IMR-90 (cell line): ENCODE measurements at regions not wholly inside any gene's neighbourhood (a gene's known extent, or its start where the extent isn't known, plus 50 kb on each side); places are given as distances from the start of the nearest gene placed in this dataset.

Source experiments
- ATAC-seq: fragments of 200-7000 bp; cut with Tn5 transposase; 2 replicates; pipeline ENCODE4 v1.9.1; 2020; ENCODE audit warnings: low read depth, mild to moderate bottlenecking, moderate library complexity
- BruUV-seq: library from RNA; stranded (reverse); fragments of 400-500 nt; replicated peaks from 2 replicates; lab custom pipeline; 2021; lab: Mats Ljungman, UMichigan
- CTCF ChIA-PET: fragments of 300-600 bp; formaldehyde crosslinking; extraction: SDS; loops from one replicate; lab custom pipeline; 2021; ENCODE audit warnings: antibody characterized with exemption; lab: Yijun Ruan, JAX
- POLR2A ChIA-PET: fragments of 300-600 bp; sonication (Branson Sonifier 250); formaldehyde crosslinking; loops from one replicate; lab custom pipeline; 2022; ENCODE audit warnings: antibody characterized with exemption; ENCODE audit not compliant: unreplicated experiment; lab: Charles Lee
- DNase-seq: peaks from one replicate; pipeline ENCODE4 v3.0.0; 2013
- H2AFZ ChIP-seq: replicated peaks from 2 replicates; pipeline ENCODE3; 2013; ENCODE audit warnings: low read length, mild to moderate bottlenecking; ENCODE audit not compliant: poor library complexity
- H2AK5ac ChIP-seq: 2 replicates; pipeline ENCODE4 v1.6.1; 2013; ENCODE audit warnings: low read depth, low read length, inconsistent platforms
- H2AK9ac ChIP-seq: replicated peaks from 2 replicates; pipeline ENCODE3; 2013; ENCODE audit warnings: mild to moderate bottlenecking, low read depth, low read length, moderate library complexity; ENCODE audit not compliant: poor library complexity
- H2BK120ac ChIP-seq: 2 replicates; pipeline ENCODE4 v1.6.1; 2013; ENCODE audit warnings: low read depth, low read length, inconsistent platforms
- H2BK15ac ChIP-seq: 3 replicates; pipeline ENCODE4 v1.6.1; 2013; ENCODE audit warnings: low read depth, low read length, inconsistent platforms
- H2BK20ac ChIP-seq: 2 replicates; pipeline ENCODE4 v1.6.1; 2013; ENCODE audit warnings: low read depth, mild to moderate bottlenecking, inconsistent platforms, low read length, moderate library complexity
- H2BK5ac ChIP-seq: 2 replicates; pipeline ENCODE4 v1.6.1; 2013; ENCODE audit warnings: mild to moderate bottlenecking, low read depth, low read length, inconsistent platforms; ENCODE audit not compliant: poor library complexity, severe bottlenecking
- H3K14ac ChIP-seq: replicated peaks from 2 replicates; pipeline ENCODE4 v1.6.1; 2013; ENCODE audit warnings: low read depth, low read length, inconsistent platforms
- H3K18ac ChIP-seq: 2 replicates; pipeline ENCODE4 v1.6.1; 2013; ENCODE audit warnings: low read depth, low read length, control low read depth
- H3K23ac ChIP-seq: 2 replicates; pipeline ENCODE4 v1.6.1; 2013; ENCODE audit warnings: low read depth, low read length, inconsistent platforms
- H3K27ac ChIP-seq: 2 replicates; pipeline ENCODE4 v1.5.1; 2013; ENCODE audit warnings: mild to moderate bottlenecking, control low read depth, low read length; ENCODE audit not compliant: insufficient read depth
- H3K27me3 ChIP-seq: 2 replicates; pipeline ENCODE4 v1.6.1; 2013; ENCODE audit warnings: low read length; ENCODE audit not compliant: control insufficient read depth, insufficient read depth
- H3K36me3 ChIP-seq: 2 replicates; pipeline ENCODE4 v1.6.1; 2013; ENCODE audit warnings: low read length, mixed read lengths; ENCODE audit not compliant: control insufficient read depth, insufficient read depth
- H3K4ac ChIP-seq: 2 replicates; pipeline ENCODE4 v1.6.1; 2013; ENCODE audit warnings: low read depth, low read length, inconsistent platforms
- H3K4me1 ChIP-seq: 2 replicates; pipeline ENCODE4 v1.6.1; 2013; ENCODE audit warnings: low read length, mixed read lengths; ENCODE audit not compliant: control insufficient read depth, insufficient read depth
- H3K4me2 ChIP-seq: 2 replicates; pipeline ENCODE4 v1.6.1; 2013; ENCODE audit warnings: low read depth, mild to moderate bottlenecking, control low read depth, low read length, moderate library complexity
- H3K4me3 ChIP-seq: 2 replicates; pipeline ENCODE4 v1.5.1; 2013; ENCODE audit warnings: low read depth, mild to moderate bottlenecking, control low read depth, low read length, moderate library complexity; ENCODE audit not compliant: insufficient read depth
- H3K56ac ChIP-seq: 2 replicates; pipeline ENCODE4 v1.6.1; 2013; ENCODE audit warnings: low read length, inconsistent platforms; ENCODE audit not compliant: insufficient read depth; ENCODE audit errors: extremely low read depth
- H3K79me1 ChIP-seq, 2 experiments: 2 replicates each; pipeline ENCODE4 v1.6.1; 2013; ENCODE audit warnings: low read length in 2 of 2, inconsistent platforms in 1 of 2, low read depth in 1 of 2
- H3K9ac ChIP-seq: 2 replicates; pipeline ENCODE4 v1.6.1; 2013; ENCODE audit warnings: low read depth, low read length, control low read depth
- H3K9me1 ChIP-seq: 2 replicates; pipeline ENCODE4 v1.6.1; 2013; ENCODE audit warnings: low read length, inconsistent platforms; ENCODE audit not compliant: insufficient read depth
- H3K9me3 ChIP-seq: 2 replicates; pipeline ENCODE4 v1.6.1; 2013; ENCODE audit warnings: low read length; ENCODE audit not compliant: control insufficient read depth, insufficient read depth
- H4K20me1 ChIP-seq: 2 replicates; pipeline ENCODE4 v1.6.1; 2013; ENCODE audit warnings: low read length, inconsistent platforms; ENCODE audit not compliant: insufficient read depth
- H4K5ac ChIP-seq: 2 replicates; pipeline ENCODE4 v1.6.1; 2013; ENCODE audit warnings: mild to moderate bottlenecking, low read depth, low read length, control low read depth
- H4K8ac ChIP-seq, 2 experiments: 2 replicates each; pipeline ENCODE4 v1.6.1; 2013; ENCODE audit warnings: low read depth in 2 of 2, low read length in 2 of 2, control low read depth in 1 of 2, inconsistent platforms in 1 of 2
- H4K91ac ChIP-seq: 2 replicates; pipeline ENCODE4 v1.6.1; 2013; ENCODE audit warnings: low read depth, low read length, inconsistent platforms; ENCODE audit not compliant: insufficient read depth
- BHLHE40 ChIP-seq: fragments of 150-350 bp; IDR thresholded peaks from 2 replicates; pipeline ENCODE4 v1.6.1; 2016; ENCODE audit warnings: mild to moderate bottlenecking, low read depth, low read length
- CEBPB ChIP-seq: IDR thresholded peaks from 2 replicates; pipeline ENCODE4 v1.6.1; 2012; ENCODE audit warnings: low read depth, low read length, improper control_type of control experiment
- CHD1 ChIP-seq: IDR thresholded peaks from 2 replicates; pipeline ENCODE4 v1.6.1; 2012; ENCODE audit warnings: low read depth, low read length, improper control_type of control experiment
- FOS ChIP-seq: fragments of 150-350 bp; IDR thresholded peaks from 2 replicates; pipeline ENCODE4 v1.6.1; 2016; ENCODE audit warnings: low read depth, low read length
- MAFK ChIP-seq: IDR thresholded peaks from 2 replicates; pipeline ENCODE4 v1.6.1; 2012; ENCODE audit warnings: low read depth, low read length, improper control_type of control experiment
- MAZ ChIP-seq: IDR thresholded peaks from 2 replicates; pipeline ENCODE4 v1.6.1; 2012; ENCODE audit warnings: low read depth, mild to moderate bottlenecking, low read length, improper control_type of control experiment, moderate library complexity, borderline replicate concordance
- MXI1 ChIP-seq: IDR thresholded peaks from 2 replicates; pipeline ENCODE4 v1.6.1; 2012; ENCODE audit warnings: low read depth, mild to moderate bottlenecking, low read length, moderate library complexity, borderline replicate concordance
- NFE2L2 ChIP-seq: fragments of 150-350 bp; IDR thresholded peaks from 2 replicates; pipeline ENCODE4 v1.6.1; 2016; ENCODE audit warnings: low read depth, mild to moderate bottlenecking, low read length
- POLR2A ChIP-seq: IDR thresholded peaks from 2 replicates; pipeline ENCODE4 v1.6.1; 2012; ENCODE audit warnings: mild to moderate bottlenecking, low read depth, low read length
- RAD21 ChIP-seq: IDR thresholded peaks from 2 replicates; pipeline ENCODE4 v1.6.1; 2012; ENCODE audit warnings: low read length, improper control_type of control experiment
- RCOR1 ChIP-seq: IDR thresholded peaks from 2 replicates; pipeline ENCODE4 v1.6.1; 2012; ENCODE audit warnings: mild to moderate bottlenecking, low read length, improper control_type of control experiment; ENCODE audit not compliant: insufficient replicate concordance
- RFX5 ChIP-seq: IDR thresholded peaks from 2 replicates; pipeline ENCODE4 v1.8.0; 2012; ENCODE audit warnings: low read depth, mild to moderate bottlenecking, low read length, moderate library complexity
- SMC3 ChIP-seq: fragments of 150-350 bp; IDR thresholded peaks from 2 replicates; pipeline ENCODE4 v1.6.1; 2016; ENCODE audit warnings: low read depth, mild to moderate bottlenecking, antibody characterized with exemption, low read length, moderate library complexity
- WGBS, 2 experiments: methylation state at CpG; one replicate each; pipeline versions ENCODE4 v1.1.5 to v1.1.7; 2013; ENCODE audit warnings: missing lambda C conversion rate in 2 of 2; ENCODE audit not compliant: insufficient read length in 1 of 2; ENCODE audit errors: extremely low coverage in 2 of 2; 5-methylcytosine and 5-hydroxymethylcytosine counted together
- dilution Hi-C: fragments of 300-500 bp; cut with HindIII; formaldehyde crosslinking; loops from one replicate; pipeline ENCODE4 v1.14.3; 2018; ENCODE audit warnings: low sequenced_read_pairs; ENCODE audit not compliant: unreplicated experiment
- in situ Hi-C: fragments of 300-500 bp; cut with MboI; formaldehyde crosslinking; loops from 3 replicates; pipeline ENCODE4 v1.14.3; 2019; ENCODE audit warnings: low sequenced_read_pairs, inconsistent platforms, mixed read lengths
- intact Hi-C: fragments of 100-400 bp; cut with micrococcal nuclease; formaldehyde crosslinking; loops from 2 replicates; pipeline ENCODE4 v1.10.0; 2022
- TF ChIP-seq, protein P1 (sequence below): fragments of 150-350 bp; IDR thresholded peaks from 2 replicates; pipeline ENCODE4 v1.6.1; 2016; ENCODE audit warnings: low read depth, mild to moderate bottlenecking, low read length, moderate library complexity, borderline replicate concordance
- TF ChIP-seq, protein P2 (sequence below): fragments of 150-350 bp; IDR thresholded peaks from 2 replicates; pipeline ENCODE4 v1.6.1; 2017; ENCODE audit warnings: mild to moderate bottlenecking, antibody characterized with exemption, low read length, low read depth
- TF ChIP-seq, protein P3 (sequence below): conservative IDR thresholded peaks from 2 replicates; pipeline ENCODE4 v1.5.1; 2012; ENCODE audit warnings: mild to moderate bottlenecking, low read depth, low read length, improper control_type of control experiment

DNA sequence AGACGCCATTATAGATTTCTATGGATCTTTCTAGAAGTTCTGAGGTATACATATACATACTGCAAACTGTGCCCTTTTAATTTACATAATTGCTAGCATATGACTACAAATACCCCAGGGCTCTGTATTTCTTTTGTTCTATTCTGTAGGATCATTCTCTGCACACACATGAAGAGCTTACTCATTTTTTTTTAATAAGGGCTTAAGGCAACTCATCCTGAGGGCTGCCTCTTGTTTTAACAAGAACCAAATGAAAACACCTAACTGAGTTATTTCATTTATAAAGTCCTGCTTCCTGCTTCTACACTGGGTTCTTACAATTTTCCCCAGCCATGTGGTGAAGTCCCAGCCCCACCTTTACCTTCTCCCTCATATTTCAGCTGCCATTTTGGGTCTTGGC, 390.5 kb downstream of the IRS1 start:
- no peak overlapping the region for H3K23ac ChIP-seq
- no peak overlapping the region for H3K56ac ChIP-seq
- no peaks in the 10 kb centered on the region for H3K36me3 ChIP-seq
- no peak overlapping the region for H2BK120ac ChIP-seq
- no peak overlapping the region for H2AK9ac ChIP-seq
- intact Hi-C loops = loop anchor here (5.0 kb wide), 1 partner anchor 57 kb away; no protein-coding TSS in a partner anchor
- no peak overlapping the region for H2AK5ac ChIP-seq
- ATAC-seq (no peak), DNase-seq (no peak)
- in situ Hi-C loops = no loop called here
- no peak overlapping the region for H3K9ac ChIP-seq
- no peak overlapping the region; the same call in 1 of the 2 replicates for H2BK20ac ChIP-seq
- H3K4me3 ChIP-seq = no peak overlapping the region
- no peak overlapping the region for H3K4ac ChIP-seq
- no peak overlapping the region for H2BK5ac ChIP-seq
- no peaks in the 10 kb centered on the region for H3K79me1 ChIP-seq
- no peak overlapping the region for H3K4me2 ChIP-seq
- H4K20me1 ChIP-seq = no peaks in the 10 kb centered on the region
- H3K4me1 ChIP-seq = no peaks in the 10 kb centered on the region; the same call in 1 of the 2 replicates
- dilution Hi-C loops = no loop called here
- H4K5ac ChIP-seq = no peak overlapping the region
- WGBS, 2 experiments = no CpG with 5 or more reads among the region's 1 CpG
- no peaks in the 10 kb centered on the region for H3K27me3 ChIP-seq
- CTCF ChIA-PET = interaction anchor here (0.6 kb wide), 1 partner anchor 1152 kb away, joined by 3 read pairs; no protein-coding TSS in a partner anchor
- H3K18ac ChIP-seq = no peak overlapping the region
- no peaks in the 10 kb centered on the region for H3K9me3 ChIP-seq
- H3K27ac ChIP-seq = no peak overlapping the region
- no peaks in the 10 kb centered on the region for H3K9me1 ChIP-seq
- no peak overlapping the region for H3K14ac ChIP-seq
- POLR2A ChIA-PET = no interaction called here
- no peak overlapping the region for H4K8ac ChIP-seq
- H2AFZ ChIP-seq = no peak overlapping the region
- no TSS peak for BruUV-seq
- no peak overlapping the region for H2BK15ac ChIP-seq
- TF ChIP-seq MXI1 (no peak), MAFK (no peak), CHD1 (no peak), MAZ (no peak), SMC3 (no peak), POLR2A (no peak), RFX5 (no peak), RAD21 (no peak), FOS (no peak), CEBPB (no peak), RCOR1 (no peak), BHLHE40 (no peak), NFE2L2 (no peak)
- TF ChIP-seq, protein P1, sequence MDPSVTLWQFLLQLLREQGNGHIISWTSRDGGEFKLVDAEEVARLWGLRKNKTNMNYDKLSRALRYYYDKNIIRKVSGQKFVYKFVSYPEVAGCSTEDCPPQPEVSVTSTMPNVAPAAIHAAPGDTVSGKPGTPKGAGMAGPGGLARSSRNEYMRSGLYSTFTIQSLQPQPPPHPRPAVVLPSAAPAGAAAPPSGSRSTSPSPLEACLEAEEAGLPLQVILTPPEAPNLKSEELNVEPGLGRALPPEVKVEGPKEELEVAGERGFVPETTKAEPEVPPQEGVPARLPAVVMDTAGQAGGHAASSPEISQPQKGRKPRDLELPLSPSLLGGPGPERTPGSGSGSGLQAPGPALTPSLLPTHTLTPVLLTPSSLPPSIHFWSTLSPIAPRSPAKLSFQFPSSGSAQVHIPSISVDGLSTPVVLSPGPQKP = no peak
- TF ChIP-seq, protein P2, sequence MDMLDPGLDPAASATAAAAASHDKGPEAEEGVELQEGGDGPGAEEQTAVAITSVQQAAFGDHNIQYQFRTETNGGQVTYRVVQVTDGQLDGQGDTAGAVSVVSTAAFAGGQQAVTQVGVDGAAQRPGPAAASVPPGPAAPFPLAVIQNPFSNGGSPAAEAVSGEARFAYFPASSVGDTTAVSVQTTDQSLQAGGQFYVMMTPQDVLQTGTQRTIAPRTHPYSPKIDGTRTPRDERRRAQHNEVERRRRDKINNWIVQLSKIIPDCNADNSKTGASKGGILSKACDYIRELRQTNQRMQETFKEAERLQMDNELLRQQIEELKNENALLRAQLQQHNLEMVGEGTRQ = no peak
- TF ChIP-seq, protein P3, sequence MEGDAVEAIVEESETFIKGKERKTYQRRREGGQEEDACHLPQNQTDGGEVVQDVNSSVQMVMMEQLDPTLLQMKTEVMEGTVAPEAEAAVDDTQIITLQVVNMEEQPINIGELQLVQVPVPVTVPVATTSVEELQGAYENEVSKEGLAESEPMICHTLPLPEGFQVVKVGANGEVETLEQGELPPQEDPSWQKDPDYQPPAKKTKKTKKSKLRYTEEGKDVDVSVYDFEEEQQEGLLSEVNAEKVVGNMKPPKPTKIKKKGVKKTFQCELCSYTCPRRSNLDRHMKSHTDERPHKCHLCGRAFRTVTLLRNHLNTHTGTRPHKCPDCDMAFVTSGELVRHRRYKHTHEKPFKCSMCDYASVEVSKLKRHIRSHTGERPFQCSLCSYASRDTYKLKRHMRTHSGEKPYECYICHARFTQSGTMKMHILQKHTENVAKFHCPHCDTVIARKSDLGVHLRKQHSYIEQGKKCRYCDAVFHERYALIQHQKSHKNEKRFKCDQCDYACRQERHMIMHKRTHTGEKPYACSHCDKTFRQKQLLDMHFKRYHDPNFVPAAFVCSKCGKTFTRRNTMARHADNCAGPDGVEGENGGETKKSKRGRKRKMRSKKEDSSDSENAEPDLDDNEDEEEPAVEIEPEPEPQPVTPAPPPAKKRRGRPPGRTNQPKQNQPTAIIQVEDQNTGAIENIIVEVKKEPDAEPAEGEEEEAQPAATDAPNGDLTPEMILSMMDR = no peak
- 0 out of 2 replicates have a peak overlapping the region, but pooled peaks have one; percentile 15 for H4K91ac ChIP-seq
